IMR-90 (cell line): ENCODE measurements at regions not wholly inside any gene's neighbourhood (a gene's known extent, or its start where the extent isn't known, plus 50 kb on each side); places are given as distances from the start of the nearest gene placed in this dataset.

Experiments used
- ATAC-seq: fragments of 200-7000 bp; cut with Tn5 transposase; 2 replicates; pipeline ENCODE4 v1.9.1; 2020; ENCODE audit warnings: low read depth, mild to moderate bottlenecking, moderate library complexity
- BruUV-seq: library from RNA; stranded (reverse); fragments of 400-500 nt; replicated peaks from 2 replicates; lab custom pipeline; 2021; lab: Mats Ljungman, UMichigan
- CTCF ChIA-PET: fragments of 300-600 bp; formaldehyde crosslinking; extraction: SDS; loops from one replicate; lab custom pipeline; 2021; ENCODE audit warnings: antibody characterized with exemption; lab: Yijun Ruan, JAX
- POLR2A ChIA-PET: fragments of 300-600 bp; sonication (Branson Sonifier 250); formaldehyde crosslinking; loops from one replicate; lab custom pipeline; 2022; ENCODE audit warnings: antibody characterized with exemption; ENCODE audit not compliant: unreplicated experiment; lab: Charles Lee
- DNase-seq: peaks from one replicate; pipeline ENCODE4 v3.0.0; 2013
- H2AFZ ChIP-seq: replicated peaks from 2 replicates; pipeline ENCODE3; 2013; ENCODE audit warnings: low read length, mild to moderate bottlenecking; ENCODE audit not compliant: poor library complexity
- H2AK5ac ChIP-seq: 2 replicates; pipeline ENCODE4 v1.6.1; 2013; ENCODE audit warnings: low read depth, low read length, inconsistent platforms
- H2AK9ac ChIP-seq: replicated peaks from 2 replicates; pipeline ENCODE3; 2013; ENCODE audit warnings: mild to moderate bottlenecking, low read depth, low read length, moderate library complexity; ENCODE audit not compliant: poor library complexity
- H2BK120ac ChIP-seq: 2 replicates; pipeline ENCODE4 v1.6.1; 2013; ENCODE audit warnings: low read depth, low read length, inconsistent platforms
- H2BK15ac ChIP-seq: 3 replicates; pipeline ENCODE4 v1.6.1; 2013; ENCODE audit warnings: low read depth, low read length, inconsistent platforms
- H2BK20ac ChIP-seq: 2 replicates; pipeline ENCODE4 v1.6.1; 2013; ENCODE audit warnings: low read depth, mild to moderate bottlenecking, inconsistent platforms, low read length, moderate library complexity
- H2BK5ac ChIP-seq: 2 replicates; pipeline ENCODE4 v1.6.1; 2013; ENCODE audit warnings: mild to moderate bottlenecking, low read depth, low read length, inconsistent platforms; ENCODE audit not compliant: poor library complexity, severe bottlenecking
- H3K14ac ChIP-seq: replicated peaks from 2 replicates; pipeline ENCODE4 v1.6.1; 2013; ENCODE audit warnings: low read depth, low read length, inconsistent platforms
- H3K18ac ChIP-seq: 2 replicates; pipeline ENCODE4 v1.6.1; 2013; ENCODE audit warnings: low read depth, low read length, control low read depth
- H3K23ac ChIP-seq: 2 replicates; pipeline ENCODE4 v1.6.1; 2013; ENCODE audit warnings: low read depth, low read length, inconsistent platforms
- H3K27ac ChIP-seq: 2 replicates; pipeline ENCODE4 v1.5.1; 2013; ENCODE audit warnings: mild to moderate bottlenecking, control low read depth, low read length; ENCODE audit not compliant: insufficient read depth
- H3K27me3 ChIP-seq: 2 replicates; pipeline ENCODE4 v1.6.1; 2013; ENCODE audit warnings: low read length; ENCODE audit not compliant: control insufficient read depth, insufficient read depth
- H3K36me3 ChIP-seq: 2 replicates; pipeline ENCODE4 v1.6.1; 2013; ENCODE audit warnings: low read length, mixed read lengths; ENCODE audit not compliant: control insufficient read depth, insufficient read depth
- H3K4ac ChIP-seq: 2 replicates; pipeline ENCODE4 v1.6.1; 2013; ENCODE audit warnings: low read depth, low read length, inconsistent platforms
- H3K4me1 ChIP-seq: 2 replicates; pipeline ENCODE4 v1.6.1; 2013; ENCODE audit warnings: low read length, mixed read lengths; ENCODE audit not compliant: control insufficient read depth, insufficient read depth
- H3K4me2 ChIP-seq: 2 replicates; pipeline ENCODE4 v1.6.1; 2013; ENCODE audit warnings: low read depth, mild to moderate bottlenecking, control low read depth, low read length, moderate library complexity
- H3K4me3 ChIP-seq: 2 replicates; pipeline ENCODE4 v1.5.1; 2013; ENCODE audit warnings: low read depth, mild to moderate bottlenecking, control low read depth, low read length, moderate library complexity; ENCODE audit not compliant: insufficient read depth
- H3K56ac ChIP-seq: 2 replicates; pipeline ENCODE4 v1.6.1; 2013; ENCODE audit warnings: low read length, inconsistent platforms; ENCODE audit not compliant: insufficient read depth; ENCODE audit errors: extremely low read depth
- H3K79me1 ChIP-seq, 2 experiments: 2 replicates each; pipeline ENCODE4 v1.6.1; 2013; ENCODE audit warnings: low read length in 2 of 2, inconsistent platforms in 1 of 2, low read depth in 1 of 2
- H3K9ac ChIP-seq: 2 replicates; pipeline ENCODE4 v1.6.1; 2013; ENCODE audit warnings: low read depth, low read length, control low read depth
- H3K9me1 ChIP-seq: 2 replicates; pipeline ENCODE4 v1.6.1; 2013; ENCODE audit warnings: low read length, inconsistent platforms; ENCODE audit not compliant: insufficient read depth
- H3K9me3 ChIP-seq: 2 replicates; pipeline ENCODE4 v1.6.1; 2013; ENCODE audit warnings: low read length; ENCODE audit not compliant: control insufficient read depth, insufficient read depth
- H4K20me1 ChIP-seq: 2 replicates; pipeline ENCODE4 v1.6.1; 2013; ENCODE audit warnings: low read length, inconsistent platforms; ENCODE audit not compliant: insufficient read depth
- H4K5ac ChIP-seq: 2 replicates; pipeline ENCODE4 v1.6.1; 2013; ENCODE audit warnings: mild to moderate bottlenecking, low read depth, low read length, control low read depth
- H4K8ac ChIP-seq, 2 experiments: 2 replicates each; pipeline ENCODE4 v1.6.1; 2013; ENCODE audit warnings: low read depth in 2 of 2, low read length in 2 of 2, control low read depth in 1 of 2, inconsistent platforms in 1 of 2
- H4K91ac ChIP-seq: 2 replicates; pipeline ENCODE4 v1.6.1; 2013; ENCODE audit warnings: low read depth, low read length, inconsistent platforms; ENCODE audit not compliant: insufficient read depth
- BHLHE40 ChIP-seq: fragments of 150-350 bp; IDR thresholded peaks from 2 replicates; pipeline ENCODE4 v1.6.1; 2016; ENCODE audit warnings: mild to moderate bottlenecking, low read depth, low read length
- CHD1 ChIP-seq: IDR thresholded peaks from 2 replicates; pipeline ENCODE4 v1.6.1; 2012; ENCODE audit warnings: low read depth, low read length, improper control_type of control experiment
- FOS ChIP-seq: fragments of 150-350 bp; IDR thresholded peaks from 2 replicates; pipeline ENCODE4 v1.6.1; 2016; ENCODE audit warnings: low read depth, low read length
- MAFK ChIP-seq: IDR thresholded peaks from 2 replicates; pipeline ENCODE4 v1.6.1; 2012; ENCODE audit warnings: low read depth, low read length, improper control_type of control experiment
- MAZ ChIP-seq: IDR thresholded peaks from 2 replicates; pipeline ENCODE4 v1.6.1; 2012; ENCODE audit warnings: low read depth, mild to moderate bottlenecking, low read length, improper control_type of control experiment, moderate library complexity, borderline replicate concordance
- MXI1 ChIP-seq: IDR thresholded peaks from 2 replicates; pipeline ENCODE4 v1.6.1; 2012; ENCODE audit warnings: low read depth, mild to moderate bottlenecking, low read length, moderate library complexity, borderline replicate concordance
- NFE2L2 ChIP-seq: fragments of 150-350 bp; IDR thresholded peaks from 2 replicates; pipeline ENCODE4 v1.6.1; 2016; ENCODE audit warnings: low read depth, mild to moderate bottlenecking, low read length
- POLR2A ChIP-seq: IDR thresholded peaks from 2 replicates; pipeline ENCODE4 v1.6.1; 2012; ENCODE audit warnings: mild to moderate bottlenecking, low read depth, low read length
- RAD21 ChIP-seq: IDR thresholded peaks from 2 replicates; pipeline ENCODE4 v1.6.1; 2012; ENCODE audit warnings: low read length, improper control_type of control experiment
- RFX5 ChIP-seq: IDR thresholded peaks from 2 replicates; pipeline ENCODE4 v1.8.0; 2012; ENCODE audit warnings: low read depth, mild to moderate bottlenecking, low read length, moderate library complexity
- SMC3 ChIP-seq: fragments of 150-350 bp; IDR thresholded peaks from 2 replicates; pipeline ENCODE4 v1.6.1; 2016; ENCODE audit warnings: low read depth, mild to moderate bottlenecking, antibody characterized with exemption, low read length, moderate library complexity
- WGBS, 2 experiments: methylation state at CpG; one replicate each; pipeline versions ENCODE4 v1.1.5 to v1.1.7; 2013; ENCODE audit warnings: missing lambda C conversion rate in 2 of 2; ENCODE audit not compliant: insufficient read length in 1 of 2; ENCODE audit errors: extremely low coverage in 2 of 2; 5-methylcytosine and 5-hydroxymethylcytosine counted together
- dilution Hi-C: fragments of 300-500 bp; cut with HindIII; formaldehyde crosslinking; loops from one replicate; pipeline ENCODE4 v1.14.3; 2018; ENCODE audit warnings: low sequenced_read_pairs; ENCODE audit not compliant: unreplicated experiment
- in situ Hi-C: fragments of 300-500 bp; cut with MboI; formaldehyde crosslinking; loops from 3 replicates; pipeline ENCODE4 v1.14.3; 2019; ENCODE audit warnings: low sequenced_read_pairs, inconsistent platforms, mixed read lengths
- intact Hi-C: fragments of 100-400 bp; cut with micrococcal nuclease; formaldehyde crosslinking; loops from 2 replicates; pipeline ENCODE4 v1.10.0; 2022
- TF ChIP-seq, protein P1 (sequence below): conservative IDR thresholded peaks from 2 replicates; pipeline ENCODE4 v1.5.1; 2012; ENCODE audit warnings: mild to moderate bottlenecking, low read depth, low read length, improper control_type of control experiment
- TF ChIP-seq, protein P2 (sequence below): fragments of 150-350 bp; IDR thresholded peaks from 2 replicates; pipeline ENCODE4 v1.6.1; 2017; ENCODE audit warnings: mild to moderate bottlenecking, antibody characterized with exemption, low read length, low read depth
- TF ChIP-seq, protein P3 (sequence below): fragments of 150-350 bp; IDR thresholded peaks from 2 replicates; pipeline ENCODE4 v1.6.1; 2016; ENCODE audit warnings: low read depth, mild to moderate bottlenecking, low read length, moderate library complexity, borderline replicate concordance

DNA sequence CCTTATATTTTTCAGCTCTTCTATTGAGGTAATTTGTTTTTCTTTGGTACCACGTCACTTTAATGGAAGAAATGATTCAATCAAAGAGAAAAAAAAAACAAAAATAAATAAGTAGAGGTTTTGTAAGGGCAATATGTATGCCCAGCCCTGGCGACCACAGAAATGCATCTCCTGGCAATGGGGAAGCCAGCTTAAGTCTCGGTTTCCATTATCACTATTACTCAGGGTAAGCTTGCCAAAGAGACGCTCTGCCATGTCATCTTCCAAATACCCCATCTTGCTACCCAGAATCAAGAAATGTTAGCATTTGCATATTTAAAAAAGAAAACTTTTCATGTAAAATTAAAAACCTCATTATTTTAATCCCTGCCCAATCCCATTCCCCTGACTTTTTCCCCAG, 68.8 kb downstream of the FAM47C start:
- H3K4me3 ChIP-seq, result no peak overlapping the region
- H2AK9ac ChIP-seq, result no peak overlapping the region
- no peak for TF ChIP-seq NFE2L2
- no peak for TF ChIP-seq MXI1
- no peak for TF ChIP-seq FOS
- TF ChIP-seq SMC3, result no peak
- no peak for TF ChIP-seq RAD21
- no peak for TF ChIP-seq MAFK
- TF ChIP-seq, protein P1, sequence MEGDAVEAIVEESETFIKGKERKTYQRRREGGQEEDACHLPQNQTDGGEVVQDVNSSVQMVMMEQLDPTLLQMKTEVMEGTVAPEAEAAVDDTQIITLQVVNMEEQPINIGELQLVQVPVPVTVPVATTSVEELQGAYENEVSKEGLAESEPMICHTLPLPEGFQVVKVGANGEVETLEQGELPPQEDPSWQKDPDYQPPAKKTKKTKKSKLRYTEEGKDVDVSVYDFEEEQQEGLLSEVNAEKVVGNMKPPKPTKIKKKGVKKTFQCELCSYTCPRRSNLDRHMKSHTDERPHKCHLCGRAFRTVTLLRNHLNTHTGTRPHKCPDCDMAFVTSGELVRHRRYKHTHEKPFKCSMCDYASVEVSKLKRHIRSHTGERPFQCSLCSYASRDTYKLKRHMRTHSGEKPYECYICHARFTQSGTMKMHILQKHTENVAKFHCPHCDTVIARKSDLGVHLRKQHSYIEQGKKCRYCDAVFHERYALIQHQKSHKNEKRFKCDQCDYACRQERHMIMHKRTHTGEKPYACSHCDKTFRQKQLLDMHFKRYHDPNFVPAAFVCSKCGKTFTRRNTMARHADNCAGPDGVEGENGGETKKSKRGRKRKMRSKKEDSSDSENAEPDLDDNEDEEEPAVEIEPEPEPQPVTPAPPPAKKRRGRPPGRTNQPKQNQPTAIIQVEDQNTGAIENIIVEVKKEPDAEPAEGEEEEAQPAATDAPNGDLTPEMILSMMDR, result no peak
- TF ChIP-seq BHLHE40, result no peak
- no peak for TF ChIP-seq POLR2A
- TF ChIP-seq, protein P2, sequence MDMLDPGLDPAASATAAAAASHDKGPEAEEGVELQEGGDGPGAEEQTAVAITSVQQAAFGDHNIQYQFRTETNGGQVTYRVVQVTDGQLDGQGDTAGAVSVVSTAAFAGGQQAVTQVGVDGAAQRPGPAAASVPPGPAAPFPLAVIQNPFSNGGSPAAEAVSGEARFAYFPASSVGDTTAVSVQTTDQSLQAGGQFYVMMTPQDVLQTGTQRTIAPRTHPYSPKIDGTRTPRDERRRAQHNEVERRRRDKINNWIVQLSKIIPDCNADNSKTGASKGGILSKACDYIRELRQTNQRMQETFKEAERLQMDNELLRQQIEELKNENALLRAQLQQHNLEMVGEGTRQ, result no peak
- no peak for TF ChIP-seq MAZ
- TF ChIP-seq, protein P3, sequence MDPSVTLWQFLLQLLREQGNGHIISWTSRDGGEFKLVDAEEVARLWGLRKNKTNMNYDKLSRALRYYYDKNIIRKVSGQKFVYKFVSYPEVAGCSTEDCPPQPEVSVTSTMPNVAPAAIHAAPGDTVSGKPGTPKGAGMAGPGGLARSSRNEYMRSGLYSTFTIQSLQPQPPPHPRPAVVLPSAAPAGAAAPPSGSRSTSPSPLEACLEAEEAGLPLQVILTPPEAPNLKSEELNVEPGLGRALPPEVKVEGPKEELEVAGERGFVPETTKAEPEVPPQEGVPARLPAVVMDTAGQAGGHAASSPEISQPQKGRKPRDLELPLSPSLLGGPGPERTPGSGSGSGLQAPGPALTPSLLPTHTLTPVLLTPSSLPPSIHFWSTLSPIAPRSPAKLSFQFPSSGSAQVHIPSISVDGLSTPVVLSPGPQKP, result no peak
- no peak for TF ChIP-seq CHD1
- TF ChIP-seq RFX5, result no peak
- no peak overlapping the region for H3K14ac ChIP-seq
- in situ Hi-C loops (no loop called here), intact Hi-C loops (no loop called here), dilution Hi-C loops (no loop called here)
- no peak overlapping the region for H3K4me2 ChIP-seq
- H3K9ac ChIP-seq, result no peak overlapping the region
- H3K4ac ChIP-seq, result no peak overlapping the region
- no peak overlapping the region for H2BK20ac ChIP-seq
- POLR2A ChIA-PET, result no interaction called here
- H2AK5ac ChIP-seq, result no peak overlapping the region
- no peak for DNase-seq
- H3K79me1 ChIP-seq, result no peaks in the 10 kb centered on the region
- no peaks in the 10 kb centered on the region for H4K20me1 ChIP-seq
- H4K8ac ChIP-seq, result no peak overlapping the region
- WGBS, 2 experiments, result no CpG with 5 or more reads among the region's 4 CpGs
- H3K9me1 ChIP-seq, result no peaks in the 10 kb centered on the region
- CTCF ChIA-PET, result no interaction called here
- H4K5ac ChIP-seq, result no peak overlapping the region
- no peak overlapping the region for H2AFZ ChIP-seq
- H2BK15ac ChIP-seq, result no peak overlapping the region
- no peak overlapping the region for H3K56ac ChIP-seq
- no peaks in the 10 kb centered on the region for H3K36me3 ChIP-seq
- no peak for ATAC-seq
- H3K9me3 ChIP-seq, result no peaks in the 10 kb centered on the region
- no peak overlapping the region for H2BK120ac ChIP-seq
- no peak overlapping the region for H3K18ac ChIP-seq
- no peak overlapping the region for H3K23ac ChIP-seq
- no TSS peak for BruUV-seq
- no peaks in the 10 kb centered on the region; the same call in 1 of the 2 replicates for H3K27me3 ChIP-seq
- no peak overlapping the region for H2BK5ac ChIP-seq
- no peak overlapping the region for H3K27ac ChIP-seq
- no peaks in the 10 kb centered on the region for H3K4me1 ChIP-seq
- no peak overlapping the region for H4K91ac ChIP-seq
